GM21737 (cell line): ENCODE measurements at regions not wholly inside any gene's neighbourhood (a gene's known extent, or its start where the extent isn't known, plus 50 kb on each side); places are given as distances from the start of the nearest gene placed in this dataset.

ENCODE experiments used
- ATAC-seq: cut with Tn5 transposase; IDR thresholded peaks from one replicate; pipeline ENCODE4 v1.9.1; 2021; ENCODE audit warnings: mild to moderate bottlenecking, moderate library complexity; ENCODE audit not compliant: unreplicated experiment

- no peak for ATAC-seq
These were observed 52.0 kb upstream of the GLI2 start for GRCh38 chr2:120683701-120684100.

- ATAC-seq, result no peak
These were observed 51.2 kb upstream of the GLI2 start for GRCh38 chr2:120684289-120685065.

GRCh38 chr2:120685066-120685973, 50.3 kb upstream of the GLI2 start:
- ATAC-seq, result no peak
